HCT116 (cell line): ENCODE measurements at regions not wholly inside any gene's neighbourhood (a gene's known extent, or its start where the extent isn't known, plus 50 kb on each side); places are given as distances from the start of the nearest gene placed in this dataset.

ENCODE experiments used
- ATAC-seq: fragments of 200-7000 bp; cut with Tn5 transposase; 2 replicates; pipeline ENCODE4 v1.9.1; 2020; ENCODE audit warnings: mild to moderate bottlenecking, moderate library complexity
- BruUV-seq: library from RNA; stranded (reverse); fragments of 400-500 nt; replicated peaks from 2 replicates; lab custom pipeline; 2021; lab: Mats Ljungman, UMichigan
- CTCF ChIA-PET: fragments of 300-600 bp; sonication (Branson Sonifier 250); formaldehyde crosslinking; loops from one replicate; lab custom pipeline; 2021; ENCODE audit warnings: antibody characterized with exemption; lab: Charles Lee
- POLR2A ChIA-PET: fragments of 300-600, 350-600 bp; sonication (Branson Sonifier 250); formaldehyde crosslinking; loops from one replicate; lab custom pipeline; 2021; ENCODE audit warnings: antibody characterized with exemption; lab: Charles Lee
- RAD21 ChIA-PET, 2 experiments: fragments of 300-600 bp; sonication (Branson Sonifier 250); formaldehyde crosslinking; loops; one replicate each; lab custom pipeline; 2023; ENCODE audit warnings: low total read pairs in 2 of 2; ENCODE audit not compliant: uncharacterized antibody in 2 of 2, unreplicated experiment in 2 of 2, low non-redundant PET in 1 of 2; lab: Charles Lee
- DNase-seq: peaks from one replicate; pipeline ENCODE4 v3.0.0-alpha.2; 2010; ENCODE audit warnings: low read depth, low spot score
- H2AFZ ChIP-seq: fragments of 200-600 bp; shearing (Covaris generic), sonication (generic); 2 replicates; pipeline ENCODE4 v1.6.1; 2017; ENCODE audit warnings: low read depth, mixed run types, mixed read lengths, antibody characterized with exemption, low read length; ENCODE audit not compliant: poor library complexity, severe bottlenecking
- H3K27ac ChIP-seq: 2 replicates; pipeline ENCODE4 v1.5.1; 2012; ENCODE audit warnings: low read depth, low read length
- H3K27me3 ChIP-seq: fragments of 200-600 bp; sonication (generic); 2 replicates; pipeline ENCODE4 v1.6.1; 2016; ENCODE audit warnings: mixed run types, low read length, mixed read lengths; ENCODE audit not compliant: insufficient read depth
- H3K36me3 ChIP-seq, 2 experiments: fragments of 200-500 bp in 1 of 2; fragments of 200-600 bp in 1 of 2; sonication (Bioruptor generic) in 1 of 2; sonication (generic) in 1 of 2; 2 replicates each; pipeline versions ENCODE4 v1.5.1 to v1.6.1; 2014 to 2016; ENCODE audit warnings: low read length in 2 of 2, inconsistent platforms in 1 of 2, mixed read lengths in 1 of 2, mixed run types in 1 of 2; ENCODE audit not compliant: insufficient read depth in 2 of 2, control insufficient read depth in 1 of 2
- H3K4me1 ChIP-seq, 2 experiments: fragments of 200-600 bp in 1 of 2; sonication (generic) in 1 of 2; 2 replicates each; pipeline versions ENCODE4 v1.5.1 to v1.6.1; 2012 to 2017; ENCODE audit warnings: low read length in 2 of 2, inconsistent platforms in 1 of 2, mild to moderate bottlenecking in 1 of 2, mixed read lengths in 1 of 2, mixed run types in 1 of 2, moderate library complexity in 1 of 2; ENCODE audit not compliant: insufficient read depth in 2 of 2, control insufficient read depth in 1 of 2
- H3K4me2 ChIP-seq: fragments of 200-600 bp; sonication (generic); 2 replicates; pipeline ENCODE4 v1.6.1; 2017; ENCODE audit warnings: mixed run types, low read length, mixed read lengths
- H3K4me3 ChIP-seq, 2 experiments: fragments of 200-600 bp in 1 of 2; sonication (generic) in 1 of 2; replicated peaks in 1 of 2; 2 replicates each; pipeline ENCODE4 v1.5.1; 2011 to 2016; ENCODE audit warnings: low read length in 2 of 2, control low read depth in 1 of 2, low read depth in 1 of 2, mild to moderate bottlenecking in 1 of 2, mixed read lengths in 1 of 2, mixed run types in 1 of 2
- H3K79me2 ChIP-seq: fragments of 200-600 bp; sonication (generic); 2 replicates; pipeline ENCODE4 v1.6.1; 2017; ENCODE audit warnings: mild to moderate bottlenecking, mixed run types, low read length, moderate library complexity, mixed read lengths; ENCODE audit not compliant: insufficient read depth
- H3K9ac ChIP-seq: fragments of 200-600 bp; sonication (generic); 2 replicates; pipeline ENCODE4 v1.6.1; 2016; ENCODE audit warnings: low read length, mixed read lengths
- H3K9me2 ChIP-seq: fragments of 200-600 bp; sonication (generic), shearing (Covaris generic); 2 replicates; pipeline ENCODE4 v1.6.1; 2017; ENCODE audit warnings: mixed run types, mild to moderate bottlenecking, moderate library complexity; ENCODE audit not compliant: insufficient read depth
- H3K9me3 ChIP-seq, 2 experiments: fragments of 200-500 bp in 1 of 2; fragments of 200-600 bp in 1 of 2; sonication (Bioruptor generic) in 1 of 2; sonication (generic) in 1 of 2; 2 replicates each; pipeline ENCODE4 v1.6.1; 2014 to 2017; ENCODE audit warnings: low read length in 2 of 2, mixed read lengths in 2 of 2, inconsistent platforms in 1 of 2, low read depth in 1 of 2, mild to moderate bottlenecking in 1 of 2, mixed run types in 1 of 2, moderate library complexity in 1 of 2; ENCODE audit not compliant: control insufficient read depth in 1 of 2, insufficient read depth in 1 of 2
- H4K20me1 ChIP-seq: fragments of 200-600 bp; sonication (generic), shearing (Covaris generic); 2 replicates; pipeline ENCODE4 v1.6.1; 2017; ENCODE audit warnings: mixed run types, mild to moderate bottlenecking, moderate library complexity; ENCODE audit not compliant: insufficient read depth
- CBX3 ChIP-seq: IDR thresholded peaks from 2 replicates; pipeline ENCODE4 v1.6.1; 2012; ENCODE audit warnings: low read depth
- CEBPB ChIP-seq: IDR thresholded peaks from 2 replicates; pipeline ENCODE4 v1.6.1; 2012; ENCODE audit warnings: low read depth
- EGR1 ChIP-seq: IDR thresholded peaks from 2 replicates; pipeline ENCODE4 v1.6.1; 2012; ENCODE audit warnings: low read depth
- ELF1 ChIP-seq: IDR thresholded peaks from 2 replicates; pipeline ENCODE4 v1.6.1; 2012; ENCODE audit warnings: low read depth, borderline replicate concordance
- EZH2 ChIP-seq: fragments of 200-600 bp; sonication (generic); IDR thresholded peaks from 2 replicates; pipeline ENCODE4 v1.6.1; 2017; ENCODE audit warnings: antibody characterized with exemption, mixed run types
- EZH2phosphoT487 ChIP-seq: fragments of 200-600 bp; IDR thresholded peaks from 2 replicates; pipeline ENCODE4 v1.6.1; 2018; ENCODE audit warnings: antibody characterized with exemption, borderline replicate concordance
- FOSL1 ChIP-seq: IDR thresholded peaks from 2 replicates; pipeline ENCODE4 v1.6.1; 2012; ENCODE audit warnings: low read depth
- POLR2A ChIP-seq: IDR thresholded peaks from 2 replicates; pipeline ENCODE4 v1.7.0; 2011; ENCODE audit warnings: borderline replicate concordance; ENCODE audit not compliant: insufficient read depth, insufficient read length; ENCODE audit errors: extremely low read depth
- POLR2AphosphoS5 ChIP-seq: IDR thresholded peaks from 2 replicates; pipeline ENCODE4 v1.6.1; 2011; ENCODE audit warnings: mild to moderate bottlenecking, low read depth, low read length, moderate library complexity
- SIN3A ChIP-seq: IDR thresholded peaks from 2 replicates; pipeline ENCODE4 v1.6.1; 2012; ENCODE audit warnings: low read depth
- SP1 ChIP-seq: IDR thresholded peaks from 2 replicates; pipeline ENCODE4 v1.6.1; 2012; ENCODE audit warnings: low read depth
- SRF ChIP-seq: IDR thresholded peaks from 2 replicates; pipeline ENCODE4 v1.6.1; 2012; ENCODE audit warnings: low read depth
- TCF7L2 ChIP-seq: IDR thresholded peaks from 2 replicates; pipeline ENCODE4 v1.7.0; 2011; ENCODE audit warnings: borderline replicate concordance, inconsistent platforms; ENCODE audit not compliant: insufficient read depth, insufficient read length; ENCODE audit errors: extremely low read depth
- YY1 ChIP-seq: IDR thresholded peaks from 2 replicates; pipeline ENCODE4 v1.6.1; 2011; ENCODE audit warnings: low read length, low read depth, moderate library complexity, mild to moderate bottlenecking; ENCODE audit not compliant: insufficient replicate concordance; ENCODE audit errors: extremely low read depth
- ZFX ChIP-seq: fragments of 450-650 bp; IDR thresholded peaks from 2 replicates; pipeline ENCODE4 v1.6.1; 2017
- ZNF274 ChIP-seq: fragments of 200-500 bp; sonication (Bioruptor generic); IDR thresholded peaks from 2 replicates; pipeline ENCODE4 v1.6.1; 2014; ENCODE audit warnings: mild to moderate bottlenecking, low read depth, low read length, inconsistent platforms
- intact Hi-C: fragments of 100-400 bp; cut with micrococcal nuclease; formaldehyde crosslinking; loops from 2 replicates; pipeline ENCODE4 v1.10.0; 2022
- TF ChIP-seq, protein P1 (sequence below), 3 experiments: fragments of 200-600 bp in 1 of 3; sonication (generic) in 1 of 3; IDR thresholded peaks in 2 of 3; conservative IDR thresholded peaks in 1 of 3; 2 replicates each; pipeline ENCODE4 v1.5.1; 2012 to 2017; ENCODE audit warnings: low read depth in 2 of 3, low read length in 2 of 3, antibody characterized with exemption in 1 of 3, borderline replicate concordance in 1 of 3, control low read depth in 1 of 3, mild to moderate bottlenecking in 1 of 3, mixed read lengths in 1 of 3, mixed run types in 1 of 3, moderate library complexity in 1 of 3; ENCODE audit not compliant: insufficient read depth in 1 of 3
- TF ChIP-seq, protein P2 (sequence below): IDR thresholded peaks from 2 replicates; pipeline ENCODE4 v1.6.1; 2011; ENCODE audit warnings: mild to moderate bottlenecking, low read length, moderate library complexity; ENCODE audit not compliant: insufficient replicate concordance; ENCODE audit errors: extremely low read depth
- TF ChIP-seq, protein P3 (sequence below): IDR thresholded peaks from 2 replicates; pipeline ENCODE4 v1.6.1; 2012
- TF ChIP-seq, protein P4 (sequence below): IDR thresholded peaks from 2 replicates; pipeline ENCODE4 v1.6.1; 2012

DNA sequence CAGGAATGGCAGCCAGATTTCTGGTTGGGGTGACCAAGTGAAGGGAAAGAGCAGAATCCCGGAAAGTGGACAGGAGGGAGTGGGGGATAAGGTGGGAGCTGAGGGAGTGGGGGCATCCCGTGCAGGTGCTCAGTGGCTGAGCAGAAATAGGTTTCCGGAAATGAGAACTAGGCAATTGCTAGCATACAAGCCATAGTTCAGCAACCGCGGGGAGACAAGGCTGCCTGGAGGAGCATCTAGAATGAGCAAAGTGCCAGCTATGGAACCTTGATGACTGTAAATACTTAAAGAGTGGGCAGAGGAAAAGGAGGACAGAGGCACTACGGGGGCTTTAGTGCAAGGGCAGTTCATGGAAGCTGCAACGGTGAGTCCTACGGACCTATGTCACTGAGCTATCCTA, 220.2 kb downstream of the BCL11A start:
- H3K4me1 ChIP-seq, result no peaks in the 10 kb centered on the region
- ChIA-PET RAD21 (no interaction called here), CTCF (no interaction called here), POLR2A (no interaction called here)
- intact Hi-C loops, result no loop called here
- no peak overlapping the region for H3K27ac ChIP-seq
- no peaks in the 10 kb centered on the region for H3K79me2 ChIP-seq
- H2AFZ ChIP-seq, result no peak overlapping the region
- H3K9ac ChIP-seq, result no peak overlapping the region
- peaks cover 10% of the 10 kb centered on the region; the same call in 1 of the 2 replicates for H3K27me3 ChIP-seq
- no peaks in the 10 kb centered on the region for H3K9me3 ChIP-seq
- no TSS peak for BruUV-seq
- H3K4me2 ChIP-seq, result no peak overlapping the region
- no peak overlapping the region for H3K4me3 ChIP-seq
- DNase-seq, result no peak
- TF ChIP-seq CBX3 (no peak), EZH2phosphoT487 (no peak), SRF (no peak), ZNF274 (no peak), EZH2 (no peak), FOSL1 (no peak), CEBPB (no peak), EGR1 (no peak), SIN3A (no peak), SP1 (no peak), TCF7L2 (no peak), ZFX (no peak), YY1 (no peak), ELF1 (no peak), POLR2A (no peak), POLR2AphosphoS5 (no peak)
- TF ChIP-seq, protein P1, sequence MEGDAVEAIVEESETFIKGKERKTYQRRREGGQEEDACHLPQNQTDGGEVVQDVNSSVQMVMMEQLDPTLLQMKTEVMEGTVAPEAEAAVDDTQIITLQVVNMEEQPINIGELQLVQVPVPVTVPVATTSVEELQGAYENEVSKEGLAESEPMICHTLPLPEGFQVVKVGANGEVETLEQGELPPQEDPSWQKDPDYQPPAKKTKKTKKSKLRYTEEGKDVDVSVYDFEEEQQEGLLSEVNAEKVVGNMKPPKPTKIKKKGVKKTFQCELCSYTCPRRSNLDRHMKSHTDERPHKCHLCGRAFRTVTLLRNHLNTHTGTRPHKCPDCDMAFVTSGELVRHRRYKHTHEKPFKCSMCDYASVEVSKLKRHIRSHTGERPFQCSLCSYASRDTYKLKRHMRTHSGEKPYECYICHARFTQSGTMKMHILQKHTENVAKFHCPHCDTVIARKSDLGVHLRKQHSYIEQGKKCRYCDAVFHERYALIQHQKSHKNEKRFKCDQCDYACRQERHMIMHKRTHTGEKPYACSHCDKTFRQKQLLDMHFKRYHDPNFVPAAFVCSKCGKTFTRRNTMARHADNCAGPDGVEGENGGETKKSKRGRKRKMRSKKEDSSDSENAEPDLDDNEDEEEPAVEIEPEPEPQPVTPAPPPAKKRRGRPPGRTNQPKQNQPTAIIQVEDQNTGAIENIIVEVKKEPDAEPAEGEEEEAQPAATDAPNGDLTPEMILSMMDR (IDR thresholded peaks at IDR 0.05 in 2 of 3, conservative IDR thresholded peaks at IDR 0.05 in 1 of 3; ENCODE audit: borderline replicate concordance in 1 of 3, insufficient read depth in 1 of 3, low read depth in 2 of 3, low read length in 2 of 3), result no peak
- TF ChIP-seq, protein P2, sequence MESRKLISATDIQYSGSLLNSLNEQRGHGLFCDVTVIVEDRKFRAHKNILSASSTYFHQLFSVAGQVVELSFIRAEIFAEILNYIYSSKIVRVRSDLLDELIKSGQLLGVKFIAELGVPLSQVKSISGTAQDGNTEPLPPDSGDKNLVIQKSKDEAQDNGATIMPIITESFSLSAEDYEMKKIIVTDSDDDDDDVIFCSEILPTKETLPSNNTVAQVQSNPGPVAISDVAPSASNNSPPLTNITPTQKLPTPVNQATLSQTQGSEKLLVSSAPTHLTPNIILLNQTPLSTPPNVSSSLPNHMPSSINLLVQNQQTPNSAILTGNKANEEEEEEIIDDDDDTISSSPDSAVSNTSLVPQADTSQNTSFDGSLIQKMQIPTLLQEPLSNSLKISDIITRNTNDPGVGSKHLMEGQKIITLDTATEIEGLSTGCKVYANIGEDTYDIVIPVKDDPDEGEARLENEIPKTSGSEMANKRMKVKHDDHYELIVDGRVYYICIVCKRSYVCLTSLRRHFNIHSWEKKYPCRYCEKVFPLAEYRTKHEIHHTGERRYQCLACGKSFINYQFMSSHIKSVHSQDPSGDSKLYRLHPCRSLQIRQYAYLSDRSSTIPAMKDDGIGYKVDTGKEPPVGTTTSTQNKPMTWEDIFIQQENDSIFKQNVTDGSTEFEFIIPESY, result no peak
- TF ChIP-seq, protein P3, sequence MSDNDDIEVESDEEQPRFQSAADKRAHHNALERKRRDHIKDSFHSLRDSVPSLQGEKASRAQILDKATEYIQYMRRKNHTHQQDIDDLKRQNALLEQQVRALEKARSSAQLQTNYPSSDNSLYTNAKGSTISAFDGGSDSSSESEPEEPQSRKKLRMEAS, result no peak
- TF ChIP-seq, protein P4, sequence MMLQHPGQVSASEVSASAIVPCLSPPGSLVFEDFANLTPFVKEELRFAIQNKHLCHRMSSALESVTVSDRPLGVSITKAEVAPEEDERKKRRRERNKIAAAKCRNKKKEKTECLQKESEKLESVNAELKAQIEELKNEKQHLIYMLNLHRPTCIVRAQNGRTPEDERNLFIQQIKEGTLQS, result no peak
- no peaks in the 10 kb centered on the region for H3K36me3 ChIP-seq
- ATAC-seq, result no peak
- no peaks in the 10 kb centered on the region for H4K20me1 ChIP-seq
- no peaks in the 10 kb centered on the region for H3K9me2 ChIP-seq
